ENCODE measurements at regions not wholly inside any gene's neighbourhood (a gene's known extent, or its start where the extent isn't known, plus 50 kb on each side); places are given as distances from the start of the nearest gene placed in this dataset.

GRCh38 chr11:29629286-29629685 is 387.5 kb downstream of the KCNA4 start:
- no peak for TF ChIP-seq CTCF (IDR thresholded peaks at IDR 0.05)
- TF ChIP-seq POLR2A (IDR thresholded peaks at IDR 0.05), result no peak

All from thyroid gland (tissue), 4 donors.